ENCODE measurements at regions not wholly inside any gene's neighbourhood (a gene's known extent, or its start where the extent isn't known, plus 50 kb on each side); places are given as distances from the start of the nearest gene placed in this dataset.

GRCh38 chr5:38164776-38165399 lies 93.5 kb upstream of the EGFLAM start:
- Histone ChIP-seq H2BK120ac (ENCODE audit: low read depth, low read length) (no peak overlapping the region), H2AK5ac (ENCODE audit: low read depth, low read length) (no peak overlapping the region), H3K14ac (replicated peaks; ENCODE audit: low read depth, low read length) (no peak overlapping the region), H2AK9ac (replicated peaks; ENCODE audit: low read depth, low read length, poor library complexity) (no peak overlapping the region), H2BK5ac (ENCODE audit: low read depth, low read length, poor library complexity, severe bottlenecking) (no peak overlapping the region), H2BK15ac (ENCODE audit: low read depth, low read length) (no peak overlapping the region), H3K9me1 (ENCODE audit: insufficient read depth, low read length) (no peaks in the 10 kb centered on the region), H4K5ac (ENCODE audit: low read depth, low read length) (no peak overlapping the region), H3K4ac (ENCODE audit: low read depth, low read length) (no peak overlapping the region), H3K4me2 (ENCODE audit: low read depth, low read length) (no peak overlapping the region), H3K27me3 (ENCODE audit: control insufficient read depth, insufficient read depth, low read length) (peaks cover 9% of the 10 kb centered on the region; the same call in 1 of the 2 replicates), H3K27ac (ENCODE audit: insufficient read depth, low read length) (no peak overlapping the region), H2AFZ (replicated peaks; ENCODE audit: low read length, poor library complexity) (no peak overlapping the region), H3K36me3 (ENCODE audit: control insufficient read depth, insufficient read depth, low read length) (no peaks in the 10 kb centered on the region), H3K4me1 (ENCODE audit: control insufficient read depth, insufficient read depth, low read length) (no peaks in the 10 kb centered on the region), H3K9ac (ENCODE audit: low read depth, low read length) (no peak overlapping the region), H3K79me1 (ENCODE audit: low read depth in 1 of 2, low read length in 2 of 2) (no peaks in the 10 kb centered on the region), H3K18ac (ENCODE audit: low read depth, low read length) (no peak overlapping the region), H4K8ac (ENCODE audit: low read depth in 2 of 2, low read length in 2 of 2) (no peak overlapping the region), H3K23ac (ENCODE audit: low read depth, low read length) (no peak overlapping the region), H3K56ac (ENCODE audit: extremely low read depth, insufficient read depth, low read length) (no peak overlapping the region), H3K4me3 (ENCODE audit: insufficient read depth, low read depth, low read length) (no peak overlapping the region), H4K91ac (ENCODE audit: insufficient read depth, low read depth, low read length) (no peak overlapping the region), H3K9me3 (ENCODE audit: control insufficient read depth, insufficient read depth, low read length) (no peaks in the 10 kb centered on the region), H2BK20ac (ENCODE audit: low read depth, low read length) (no peak overlapping the region), H4K20me1 (ENCODE audit: insufficient read depth, low read length) (no peaks in the 10 kb centered on the region)
- POLR2A ChIA-PET (ENCODE audit: unreplicated experiment) = no interaction called here
- dilution Hi-C loops (cut with HindIII; ENCODE audit: low sequenced_read_pairs, unreplicated experiment) (no loop called here), intact Hi-C loops (cut with micrococcal nuclease) (no loop called here), in situ Hi-C loops (cut with MboI; ENCODE audit: low sequenced_read_pairs) (no loop called here)
- 0% methylated on average over 1 of the region's 4 CpGs; no CpG with 5 or more reads in 1 of the 2 experiments for WGBS, 2 experiments (ENCODE audit: extremely low coverage in 2 of 2, insufficient read length in 1 of 2)
- TF ChIP-seq MAFK (IDR thresholded peaks at IDR 0.05; ENCODE audit: low read depth, low read length) = no peak
- TF ChIP-seq, protein P1, sequence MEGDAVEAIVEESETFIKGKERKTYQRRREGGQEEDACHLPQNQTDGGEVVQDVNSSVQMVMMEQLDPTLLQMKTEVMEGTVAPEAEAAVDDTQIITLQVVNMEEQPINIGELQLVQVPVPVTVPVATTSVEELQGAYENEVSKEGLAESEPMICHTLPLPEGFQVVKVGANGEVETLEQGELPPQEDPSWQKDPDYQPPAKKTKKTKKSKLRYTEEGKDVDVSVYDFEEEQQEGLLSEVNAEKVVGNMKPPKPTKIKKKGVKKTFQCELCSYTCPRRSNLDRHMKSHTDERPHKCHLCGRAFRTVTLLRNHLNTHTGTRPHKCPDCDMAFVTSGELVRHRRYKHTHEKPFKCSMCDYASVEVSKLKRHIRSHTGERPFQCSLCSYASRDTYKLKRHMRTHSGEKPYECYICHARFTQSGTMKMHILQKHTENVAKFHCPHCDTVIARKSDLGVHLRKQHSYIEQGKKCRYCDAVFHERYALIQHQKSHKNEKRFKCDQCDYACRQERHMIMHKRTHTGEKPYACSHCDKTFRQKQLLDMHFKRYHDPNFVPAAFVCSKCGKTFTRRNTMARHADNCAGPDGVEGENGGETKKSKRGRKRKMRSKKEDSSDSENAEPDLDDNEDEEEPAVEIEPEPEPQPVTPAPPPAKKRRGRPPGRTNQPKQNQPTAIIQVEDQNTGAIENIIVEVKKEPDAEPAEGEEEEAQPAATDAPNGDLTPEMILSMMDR (conservative IDR thresholded peaks at IDR 0.05; ENCODE audit: low read depth, low read length) = no peak
- TF ChIP-seq MAZ (IDR thresholded peaks at IDR 0.05; ENCODE audit: borderline replicate concordance, low read depth, low read length) = no peak
- TF ChIP-seq SMC3 (IDR thresholded peaks at IDR 0.05; ENCODE audit: low read depth, low read length) = no peak
- TF ChIP-seq CEBPB (IDR thresholded peaks at IDR 0.05; ENCODE audit: low read depth, low read length) = no peak
- no peak for TF ChIP-seq CHD1 (IDR thresholded peaks at IDR 0.05; ENCODE audit: low read depth, low read length)
- TF ChIP-seq MXI1 (IDR thresholded peaks at IDR 0.05; ENCODE audit: borderline replicate concordance, low read depth, low read length) = no peak
- TF ChIP-seq, protein P2, sequence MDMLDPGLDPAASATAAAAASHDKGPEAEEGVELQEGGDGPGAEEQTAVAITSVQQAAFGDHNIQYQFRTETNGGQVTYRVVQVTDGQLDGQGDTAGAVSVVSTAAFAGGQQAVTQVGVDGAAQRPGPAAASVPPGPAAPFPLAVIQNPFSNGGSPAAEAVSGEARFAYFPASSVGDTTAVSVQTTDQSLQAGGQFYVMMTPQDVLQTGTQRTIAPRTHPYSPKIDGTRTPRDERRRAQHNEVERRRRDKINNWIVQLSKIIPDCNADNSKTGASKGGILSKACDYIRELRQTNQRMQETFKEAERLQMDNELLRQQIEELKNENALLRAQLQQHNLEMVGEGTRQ (IDR thresholded peaks at IDR 0.05; ENCODE audit: low read depth, low read length) = no peak
- TF ChIP-seq RCOR1 (IDR thresholded peaks at IDR 0.05; ENCODE audit: insufficient replicate concordance, low read length) = no peak
- TF ChIP-seq ELK1 (IDR thresholded peaks at IDR 0.05; ENCODE audit: borderline replicate concordance, low read depth, low read length) = no peak
- no peak for TF ChIP-seq FOS (IDR thresholded peaks at IDR 0.05; ENCODE audit: low read depth, low read length)
- no peak for TF ChIP-seq RAD21 (IDR thresholded peaks at IDR 0.05; ENCODE audit: low read length)
- no peak for TF ChIP-seq BHLHE40 (IDR thresholded peaks at IDR 0.05; ENCODE audit: low read depth, low read length)
- no peak for TF ChIP-seq RFX5 (IDR thresholded peaks at IDR 0.05; ENCODE audit: low read depth, low read length)
- BruUV-seq (replicated peaks) = no TSS peak
- ATAC-seq (ENCODE audit: low read depth) (no peak), DNase-seq (no peak)
- CTCF ChIA-PET = no interaction called here
